ENCODE measurements at regions not wholly inside any gene's neighbourhood (a gene's known extent, or its start where the extent isn't known, plus 50 kb on each side); places are given as distances from the start of the nearest gene placed in this dataset.

DNA sequence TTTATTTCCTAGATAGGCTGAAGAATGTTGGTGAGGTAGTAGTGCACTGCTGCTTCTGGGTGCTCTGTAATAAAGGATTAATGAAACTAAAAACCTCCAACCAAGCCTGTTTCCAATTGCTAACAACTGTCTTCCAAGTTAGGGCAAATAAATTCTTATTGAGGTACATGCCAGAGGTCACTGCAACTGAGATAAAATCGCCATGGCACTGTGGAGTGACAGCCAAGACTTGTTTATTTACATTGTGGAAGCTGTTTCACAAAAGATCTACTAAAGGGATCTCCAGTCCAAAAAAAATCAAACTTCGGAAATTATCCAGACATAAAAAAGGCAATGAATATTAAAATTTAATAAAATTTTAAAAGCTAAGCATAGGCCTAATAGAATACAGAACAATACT is 65.2 kb downstream of the HYCC1 start:
- TF ChIP-seq ZNF274 (IDR thresholded peaks at IDR 0.05; ENCODE audit: low read depth, low read length) (no peak), YY1 (IDR thresholded peaks at IDR 0.05; ENCODE audit: insufficient read depth, insufficient read length) (no peak), SUZ12 (IDR thresholded peaks at IDR 0.05; ENCODE audit: extremely low read depth, insufficient read depth, insufficient read length) (no peak)
